ENCODE measurements at regions not wholly inside any gene's neighbourhood (a gene's known extent, or its start where the extent isn't known, plus 50 kb on each side); places are given as distances from the start of the nearest gene placed in this dataset.
"Not testable (repeated sequence)": the region's sequence is repeated elsewhere in the genome, so short reads cannot be mapped to it uniquely, and the experiment has no call there.

- ATAC-seq (ENCODE audit: poor library complexity) (no peak), DNase-seq (no peak)
- intact Hi-C loops (cut with DNase I): no loop called here
These were observed 183.6 kb upstream of the PZP start for GRCh38 chr12:9391815-9392214.

GRCh38 chr12:9390761-9391160 is 182.6 kb upstream of the PZP start:
- intact Hi-C loops (cut with DNase I): no loop called here
- no peak for ATAC-seq (ENCODE audit: poor library complexity)
- no peak for DNase-seq

GRCh38 chr12:9389796-9390195 is 181.6 kb upstream of the PZP start:
- intact Hi-C loops (cut with DNase I): no loop called here
- no peak for DNase-seq
- no peak for ATAC-seq (ENCODE audit: poor library complexity)

GRCh38 chr12:9388379-9388778 is 180.2 kb upstream of the PZP start:
- intact Hi-C loops (cut with DNase I): no loop called here
- ATAC-seq (ENCODE audit: poor library complexity) (no peak), DNase-seq (no peak)

- ATAC-seq (ENCODE audit: poor library complexity) (no peak), DNase-seq (no peak)
- intact Hi-C loops (cut with DNase I): no loop called here
These were observed 179.3 kb upstream of the PZP start for GRCh38 chr12:9387450-9387849.

GRCh38 chr12:9383585-9383984 is 175.4 kb upstream of the PZP start:
- intact Hi-C loops (cut with DNase I): no loop called here
- DNase-seq: no peak
- no peak for ATAC-seq (ENCODE audit: poor library complexity)

- DNase-seq (no peak), ATAC-seq (ENCODE audit: poor library complexity) (no peak)
These were observed 173.4 kb upstream of the PZP start for GRCh38 chr12:9381619-9382018.

GRCh38 chr12:9380650-9381049 is 172.5 kb upstream of the PZP start:
- intact Hi-C loops (cut with DNase I): no loop called here
- no peak for ATAC-seq (ENCODE audit: poor library complexity)
- DNase-seq: no peak

More at GRCh38 chr12:9381619-9382018, 173.4 kb upstream of the PZP start:
- intact Hi-C loops (cut with DNase I): no loop called here

- intact Hi-C loops (cut with DNase I): no loop called here
- DNase-seq: no peak
- ATAC-seq (ENCODE audit: poor library complexity): no peak
These were observed 171.0 kb upstream of the PZP start for GRCh38 chr12:9379023-9379742.

- intact Hi-C loops (cut with DNase I): no loop called here
- ATAC-seq (ENCODE audit: poor library complexity): no peak
These were observed 170.2 kb upstream of the PZP start for GRCh38 chr12:9378430-9378835.

GRCh38 chr12:9372202-9372601 is 164.0 kb upstream of the PZP start:
- ATAC-seq (ENCODE audit: poor library complexity) (no peak), DNase-seq (no peak)
- intact Hi-C loops (cut with DNase I): no loop called here

More at GRCh38 chr12:9378430-9378835, 170.2 kb upstream of the PZP start:
- no peak for DNase-seq

- ATAC-seq (ENCODE audit: poor library complexity) (no peak), DNase-seq (no peak)
- intact Hi-C loops (cut with DNase I): no loop called here
These were observed 159.6 kb upstream of the PZP start for GRCh38 chr12:9367828-9368227.

- intact Hi-C loops (cut with DNase I): no loop called here
- no peak for ATAC-seq (ENCODE audit: poor library complexity)
- no peak for DNase-seq
These were observed 159.0 kb upstream of the PZP start for GRCh38 chr12:9367201-9367600.

GRCh38 chr12:9365296-9365695 is 157.1 kb upstream of the PZP start:
- intact Hi-C loops (cut with DNase I): no loop called here
- ATAC-seq (ENCODE audit: poor library complexity) (no peak), DNase-seq (no peak)

GRCh38 chr12:9364224-9365176 is 156.3 kb upstream of the PZP start:
- no peak for ATAC-seq (ENCODE audit: poor library complexity)
- intact Hi-C loops (cut with DNase I): no loop called here
- DNase-seq: no peak

- intact Hi-C loops (cut with DNase I): no loop called here
- DNase-seq (no peak), ATAC-seq (ENCODE audit: poor library complexity) (no peak)
These were observed 154.9 kb upstream of the PZP start for GRCh38 chr12:9363145-9363544.

GRCh38 chr12:9361879-9362326 is 153.7 kb upstream of the PZP start:
- ATAC-seq (ENCODE audit: poor library complexity) (no peak), DNase-seq (no peak)
- intact Hi-C loops (cut with DNase I): no loop called here

GRCh38 chr12:9354009-9354754 is 146.0 kb upstream of the PZP start:
- ATAC-seq (ENCODE audit: poor library complexity); intact Hi-C loops (cut with DNase I); DNase-seq: not testable (repeated sequence)

- DNase-seq (no peak), ATAC-seq (ENCODE audit: poor library complexity) (no peak)
- intact Hi-C loops (cut with DNase I): no loop called here
These were observed 142.9 kb upstream of the PZP start for GRCh38 chr12:9351136-9351535.

Data from Right ventricle myocardium superior (tissue), 1 donor.